ENCODE measurements at regions not wholly inside any gene's neighbourhood (a gene's known extent, or its start where the extent isn't known, plus 50 kb on each side); places are given as distances from the start of the nearest gene placed in this dataset.

GRCh38 chr6:74646461-74646860, 559.4 kb downstream of the COL12A1 start:
- DNase-seq (ENCODE audit: extremely low spot score in 2 of 2) = no peak
- TF ChIP-seq CTCF (IDR thresholded peaks at IDR 0.05) (no peak), POLR2A (IDR thresholded peaks at IDR 0.05) (no peak), POLR2AphosphoS5 (IDR thresholded peaks at IDR 0.05; ENCODE audit: insufficient read depth in 1 of 2, low read depth in 1 of 2) (no peak)
- Histone ChIP-seq H3K27me3 (no peaks in the 10 kb centered on the region), H3K4me3 (no peak overlapping the region), H3K4me1 (no peaks in the 10 kb centered on the region), H3K36me3 (no peaks in the 10 kb centered on the region), H3K27ac (no peak overlapping the region), H3K9me3 (no peaks in the 10 kb centered on the region)
- intact Hi-C loops (cut with DNase I) = no loop called here

- Histone ChIP-seq H3K27me3 (no peaks in the 10 kb centered on the region), H3K4me3 (no peak overlapping the region), H3K27ac (no peak overlapping the region), H3K4me1 (no peaks in the 10 kb centered on the region), H3K36me3 (no peaks in the 10 kb centered on the region), H3K9me3 (no peaks in the 10 kb centered on the region)
- DNase-seq (ENCODE audit: extremely low spot score in 2 of 2) = no peak
- TF ChIP-seq CTCF (IDR thresholded peaks at IDR 0.05) = no peak
- TF ChIP-seq POLR2A (IDR thresholded peaks at IDR 0.05) = no peak
- no peak for TF ChIP-seq POLR2AphosphoS5 (IDR thresholded peaks at IDR 0.05; ENCODE audit: insufficient read depth in 1 of 2, low read depth in 1 of 2)
- intact Hi-C loops (cut with DNase I) = no loop called here
These were observed 560.6 kb downstream of the COL12A1 start for GRCh38 chr6:74645108-74645849.

- DNase-seq (ENCODE audit: extremely low spot score in 2 of 2) = no peak
- TF ChIP-seq POLR2A (IDR thresholded peaks at IDR 0.05) (no peak), POLR2AphosphoS5 (IDR thresholded peaks at IDR 0.05; ENCODE audit: insufficient read depth in 1 of 2, low read depth in 1 of 2) (no peak), CTCF (IDR thresholded peaks at IDR 0.05) (no peak)
- no peaks in the 10 kb centered on the region for H3K9me3 ChIP-seq
- H3K36me3 ChIP-seq = no peaks in the 10 kb centered on the region
- H3K27me3 ChIP-seq = no peaks in the 10 kb centered on the region
- intact Hi-C loops (cut with DNase I) = no loop called here
- H3K4me1 ChIP-seq = no peaks in the 10 kb centered on the region
- H3K27ac ChIP-seq = no peak overlapping the region
- H3K4me3 ChIP-seq = no peak overlapping the region
These were observed 563.8 kb downstream of the COL12A1 start for GRCh38 chr6:74642101-74642500.

- H3K4me3 ChIP-seq = no peak overlapping the region
- no peaks in the 10 kb centered on the region for H3K4me1 ChIP-seq
- no peak overlapping the region for H3K27ac ChIP-seq
- no peaks in the 10 kb centered on the region for H3K36me3 ChIP-seq
- intact Hi-C loops (cut with DNase I) = no loop called here
- H3K27me3 ChIP-seq = no peaks in the 10 kb centered on the region
- TF ChIP-seq POLR2AphosphoS5 (IDR thresholded peaks at IDR 0.05; ENCODE audit: insufficient read depth in 1 of 2, low read depth in 1 of 2) = no peak
- TF ChIP-seq CTCF (IDR thresholded peaks at IDR 0.05) = no peak
- TF ChIP-seq POLR2A (IDR thresholded peaks at IDR 0.05) = no peak
- no peaks in the 10 kb centered on the region for H3K9me3 ChIP-seq
- DNase-seq (ENCODE audit: extremely low spot score in 2 of 2) = no peak
These were observed 567.4 kb downstream of the COL12A1 start for GRCh38 chr6:74638412-74638811.

- Histone ChIP-seq H3K36me3 (no peaks in the 10 kb centered on the region), H3K27ac (no peak overlapping the region), H3K27me3 (no peaks in the 10 kb centered on the region), H3K4me1 (no peaks in the 10 kb centered on the region), H3K9me3 (no peaks in the 10 kb centered on the region), H3K4me3 (no peak overlapping the region)
- intact Hi-C loops (cut with DNase I) = no loop called here
- no peak for TF ChIP-seq POLR2A (IDR thresholded peaks at IDR 0.05)
- no peak for TF ChIP-seq POLR2AphosphoS5 (IDR thresholded peaks at IDR 0.05; ENCODE audit: insufficient read depth in 1 of 2, low read depth in 1 of 2)
- TF ChIP-seq CTCF (IDR thresholded peaks at IDR 0.05) = no peak
- DNase-seq (ENCODE audit: extremely low spot score in 2 of 2) = no peak
These were observed 573.5 kb downstream of the COL12A1 start for GRCh38 chr6:74632196-74632875.

Data from vagina (tissue), 2 donors.